NT2/D1 (cell line): ENCODE measurements at regions not wholly inside any gene's neighbourhood (a gene's known extent, or its start where the extent isn't known, plus 50 kb on each side); places are given as distances from the start of the nearest gene placed in this dataset.

Source experiments
- DNase-seq: peaks from one replicate; pipeline ENCODE4 v3.0.0-alpha.2; 2011; ENCODE audit warnings: low read depth, low spot score
- H3K27me3 ChIP-seq: 2 replicates; pipeline ENCODE4 v1.6.0; 2011; ENCODE audit warnings: mild to moderate bottlenecking; ENCODE audit not compliant: insufficient read length, insufficient read depth
- H3K36me3 ChIP-seq: 2 replicates; pipeline ENCODE4 v1.6.1; 2011; ENCODE audit warnings: mild to moderate bottlenecking, low read length, mixed read lengths; ENCODE audit not compliant: insufficient read depth, insufficient read length
- H3K4me1 ChIP-seq: 2 replicates; pipeline ENCODE4 v1.5.1; 2011; ENCODE audit not compliant: insufficient read depth, insufficient read length
- H3K4me3 ChIP-seq: 2 replicates; pipeline ENCODE4 v1.5.1; 2011; ENCODE audit warnings: low read depth; ENCODE audit not compliant: insufficient read length
- H3K9ac ChIP-seq: 2 replicates; pipeline ENCODE4 v1.6.0; 2011; ENCODE audit warnings: low read depth; ENCODE audit not compliant: insufficient read length
- H3K9me3 ChIP-seq: 2 replicates; pipeline ENCODE4 v1.5.1; 2011; ENCODE audit warnings: mild to moderate bottlenecking, low read length; ENCODE audit not compliant: insufficient read depth
- SUZ12 ChIP-seq: IDR thresholded peaks from 2 replicates; pipeline ENCODE4 v1.6.1; 2011; ENCODE audit not compliant: insufficient read length, insufficient read depth; ENCODE audit errors: extremely low read depth
- YY1 ChIP-seq: IDR thresholded peaks from 2 replicates; pipeline ENCODE4 v1.6.1; 2011; ENCODE audit not compliant: insufficient read length, insufficient read depth
- ZNF274 ChIP-seq: IDR thresholded peaks from 2 replicates; pipeline ENCODE4 v1.6.1; 2011; ENCODE audit warnings: mild to moderate bottlenecking, low read depth, low read length

DNA sequence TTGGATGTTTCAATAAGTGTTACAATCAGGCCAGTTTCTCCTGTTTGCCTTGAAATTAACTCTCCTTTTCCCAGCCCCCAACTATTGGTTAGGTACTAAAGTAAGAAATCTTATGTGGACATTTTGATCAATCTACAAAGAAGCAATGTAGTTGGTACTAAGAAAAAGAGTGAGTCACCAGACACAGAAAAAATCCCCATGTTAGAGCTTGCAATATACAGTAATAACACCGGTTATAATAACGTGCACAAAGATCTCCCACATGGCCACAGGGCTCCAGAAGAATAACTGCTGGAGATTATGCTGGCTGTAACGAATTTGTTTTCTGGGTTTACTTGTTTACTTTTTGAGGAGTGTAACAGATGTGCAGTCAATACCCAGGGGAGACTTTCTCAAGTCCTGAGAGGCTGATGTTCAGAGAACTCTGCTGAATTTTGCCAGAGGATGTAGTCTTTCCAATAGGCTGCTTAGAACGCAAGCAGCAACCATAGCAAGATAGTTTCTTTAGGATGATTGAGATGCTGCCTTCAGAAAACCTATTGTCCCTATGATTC lies 166.2 kb upstream of the SPACA1 start:
- Histone ChIP-seq H3K9ac (no peak overlapping the region), H3K36me3 (no peaks in the 10 kb centered on the region), H3K4me1 (no peaks in the 10 kb centered on the region), H3K9me3 (peaks cover 15% of the 10 kb centered on the region; the same call in 1 of the 2 replicates), H3K4me3 (no peak overlapping the region), H3K27me3 (no peaks in the 10 kb centered on the region)
- DNase-seq, result no peak
- TF ChIP-seq SUZ12 (no peak), YY1 (no peak), ZNF274 (no peak)

DNA sequence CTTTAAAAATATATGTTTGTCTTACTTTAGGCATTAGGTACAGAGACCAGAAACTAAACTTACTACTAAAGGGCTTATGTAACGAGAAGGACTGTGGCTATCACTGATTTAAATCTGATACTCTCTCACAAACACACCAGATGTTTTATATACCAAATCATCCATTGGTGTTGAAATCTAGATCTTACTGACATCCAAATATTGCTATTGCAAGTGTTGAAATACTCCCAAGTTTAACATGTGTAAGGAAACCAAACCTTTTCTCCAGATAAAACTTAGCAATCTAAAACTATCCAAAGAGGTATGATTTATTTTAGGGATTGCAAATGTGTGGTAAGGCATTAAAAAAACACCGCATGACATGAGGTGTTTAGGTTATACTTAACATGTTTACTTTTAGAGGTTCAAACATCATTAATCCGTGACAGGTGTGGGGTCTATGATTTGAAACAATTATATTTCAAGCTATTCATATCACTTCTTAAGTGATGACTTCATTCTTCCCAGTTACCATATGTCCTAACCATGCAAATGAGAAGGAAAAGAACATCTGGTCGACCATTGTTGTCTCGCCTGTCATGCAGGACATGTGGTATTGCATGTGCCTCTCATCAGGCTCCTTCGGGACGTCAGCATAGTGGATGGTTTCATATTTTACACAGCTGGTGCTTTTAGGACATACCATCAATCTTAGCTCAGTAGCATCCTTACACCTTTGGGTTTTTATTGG lies 168.3 kb upstream of the SPACA1 start:
- TF ChIP-seq SUZ12 (no peak), ZNF274 (no peak), YY1 (no peak)
- H3K27me3 ChIP-seq, result no peaks in the 10 kb centered on the region
- no peak overlapping the region for H3K4me3 ChIP-seq
- peaks cover 15% of the 10 kb centered on the region; the same call in 1 of the 2 replicates for H3K9me3 ChIP-seq
- no peak overlapping the region for H3K9ac ChIP-seq
- no peaks in the 10 kb centered on the region for H3K36me3 ChIP-seq
- no peaks in the 10 kb centered on the region for H3K4me1 ChIP-seq
- no peak for DNase-seq

DNA sequence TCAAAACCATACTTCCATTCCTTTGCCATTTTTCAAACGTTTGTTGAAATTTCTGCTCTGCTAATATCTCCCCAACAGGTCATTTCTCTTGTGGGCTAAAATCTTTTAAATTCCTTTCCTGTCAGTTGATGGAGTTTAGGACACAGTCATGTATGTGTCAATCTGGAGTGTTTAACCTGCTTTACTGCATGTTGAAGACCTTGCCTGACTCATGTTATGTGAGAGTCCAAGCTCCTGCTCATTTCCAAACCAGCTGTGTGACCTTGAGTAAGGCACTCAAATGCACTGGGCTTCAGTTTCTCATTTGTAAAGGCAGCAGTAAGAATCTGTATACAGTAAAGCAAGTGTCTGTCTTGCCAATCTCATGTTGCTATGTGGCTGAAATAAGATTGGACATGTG lies 171.9 kb upstream of the SPACA1 start:
- Histone ChIP-seq H3K9ac (no peak overlapping the region), H3K4me1 (no peaks in the 10 kb centered on the region), H3K27me3 (no peaks in the 10 kb centered on the region), H3K4me3 (no peak overlapping the region), H3K9me3 (no peaks in the 10 kb centered on the region), H3K36me3 (no peaks in the 10 kb centered on the region)
- DNase-seq, result no peak
- TF ChIP-seq ZNF274 (no peak), SUZ12 (no peak), YY1 (no peak)

DNA sequence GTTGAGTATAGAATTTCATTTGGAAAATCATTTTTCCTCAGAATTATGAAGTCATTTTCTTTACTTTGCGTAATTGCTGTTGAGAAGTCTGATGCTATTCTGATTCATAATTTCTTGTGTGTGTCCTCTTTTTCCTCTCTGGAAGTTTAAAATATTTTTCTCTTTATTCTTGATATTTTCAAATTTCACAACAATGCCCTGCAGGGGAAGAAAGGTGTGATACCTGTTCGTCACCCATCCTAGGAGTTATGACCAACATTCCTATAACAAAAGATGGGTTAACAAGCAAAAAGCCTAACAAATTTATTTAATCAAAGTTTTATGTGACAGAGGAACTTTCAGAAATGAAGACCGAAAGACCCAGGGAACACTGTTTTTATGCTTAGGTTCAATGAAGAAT lies 171.5 kb upstream of the AKIRIN2 start:
- no peak for DNase-seq
- no peaks in the 10 kb centered on the region for H3K27me3 ChIP-seq
- no peaks in the 10 kb centered on the region for H3K4me1 ChIP-seq
- H3K9me3 ChIP-seq, result no peaks in the 10 kb centered on the region
- TF ChIP-seq SUZ12 (no peak), YY1 (no peak), ZNF274 (no peak)
- H3K36me3 ChIP-seq, result no peaks in the 10 kb centered on the region
- no peak overlapping the region for H3K4me3 ChIP-seq
- H3K9ac ChIP-seq, result no peak overlapping the region

DNA sequence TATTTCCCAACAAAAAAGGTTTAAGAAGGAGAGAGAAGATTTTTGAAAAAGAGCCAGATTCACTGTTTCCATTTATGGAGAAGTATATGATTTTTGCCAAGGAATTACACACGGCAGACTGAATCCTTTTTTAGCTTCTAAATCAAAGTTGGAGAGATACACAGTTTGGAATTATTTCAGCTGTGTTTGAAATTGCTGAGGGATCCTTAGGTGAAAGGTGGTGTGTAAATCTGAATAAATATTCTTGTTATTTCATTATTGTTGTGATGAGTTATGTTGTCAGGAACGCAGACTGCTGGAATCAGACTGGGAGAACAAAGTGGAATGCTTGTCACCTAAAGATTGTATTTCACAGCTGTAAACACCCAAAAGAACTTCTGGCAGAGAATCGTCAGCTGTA lies 168.5 kb upstream of the AKIRIN2 start:
- no peak for TF ChIP-seq ZNF274
- TF ChIP-seq SUZ12, result no peak
- TF ChIP-seq YY1, result no peak
- Histone ChIP-seq H3K4me3 (no peak overlapping the region), H3K9ac (no peak overlapping the region)

DNA sequence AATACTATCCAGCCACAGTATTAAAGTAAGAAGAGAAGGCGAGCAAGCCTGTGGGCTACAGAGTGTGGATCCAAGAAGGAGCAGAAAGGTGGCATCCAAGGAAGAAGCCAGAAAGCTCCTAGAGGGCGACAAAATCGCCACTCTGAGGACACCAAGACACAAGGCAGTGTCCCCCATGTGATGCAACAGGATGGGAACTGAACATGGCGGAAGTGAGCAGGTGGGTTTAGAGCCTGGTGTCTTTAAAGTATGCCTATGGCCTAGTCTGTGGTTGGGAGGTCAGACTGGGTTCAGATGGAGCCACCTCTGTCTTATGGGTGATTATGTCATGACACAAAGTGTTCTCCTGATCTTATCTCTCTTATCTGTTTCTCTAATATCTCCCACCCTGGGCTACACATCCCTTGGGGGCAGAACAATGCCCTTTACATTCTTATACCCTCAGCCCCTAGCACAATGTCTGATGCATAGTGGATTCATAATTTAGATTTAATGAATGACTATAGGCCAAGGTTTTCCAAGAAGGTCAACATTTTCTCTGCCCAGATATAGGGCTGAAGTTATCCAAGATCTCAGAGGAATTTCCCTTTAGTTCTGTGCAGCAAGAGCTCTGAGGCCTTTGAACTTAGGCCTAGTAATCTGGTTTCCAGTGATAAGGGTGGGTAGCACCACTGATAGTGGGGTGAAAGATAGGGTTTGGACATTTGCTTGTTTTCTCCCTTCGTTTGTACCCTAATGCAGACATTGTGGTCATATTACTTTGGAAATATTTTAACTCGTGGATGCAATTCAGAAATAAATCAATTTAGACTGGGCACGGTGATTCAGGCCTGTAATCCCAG lies 167.3 kb upstream of the AKIRIN2 start:
- H3K9me3 ChIP-seq, result no peaks in the 10 kb centered on the region
- no peak overlapping the region for H3K9ac ChIP-seq
- no peaks in the 10 kb centered on the region for H3K4me1 ChIP-seq
- TF ChIP-seq ZNF274 (no peak), YY1 (no peak), SUZ12 (no peak)
- no peak for DNase-seq
- H3K4me3 ChIP-seq, result no peak overlapping the region
- no peaks in the 10 kb centered on the region for H3K27me3 ChIP-seq
- H3K36me3 ChIP-seq, result no peaks in the 10 kb centered on the region

More for the DNA sequence above, 168.5 kb upstream of the AKIRIN2 start:
- Histone ChIP-seq H3K36me3 (no peaks in the 10 kb centered on the region), H3K9me3 (no peaks in the 10 kb centered on the region), H3K27me3 (no peaks in the 10 kb centered on the region), H3K4me1 (no peaks in the 10 kb centered on the region)
- DNase-seq, result no peak

DNA sequence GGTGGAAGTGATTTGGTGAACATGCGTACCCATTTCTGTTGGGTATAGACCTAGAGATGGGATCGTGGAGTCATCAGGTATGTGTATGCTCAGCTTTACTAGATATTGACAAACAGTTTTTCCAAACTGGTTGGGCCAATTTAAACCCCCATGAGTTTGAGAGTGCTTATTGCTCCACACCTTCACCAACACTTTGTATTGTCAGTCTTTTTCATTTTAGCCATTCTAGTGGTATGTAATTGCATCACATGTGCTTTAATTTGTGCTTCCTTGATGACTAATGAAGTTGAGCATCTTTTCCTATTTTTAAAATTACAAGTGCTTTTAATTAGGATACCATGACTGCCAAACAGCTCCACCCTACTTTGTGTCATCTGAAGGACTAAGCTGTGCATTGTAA lies 158.9 kb upstream of the AKIRIN2 start:
- Histone ChIP-seq H3K27me3 (no peaks in the 10 kb centered on the region), H3K9ac (no peak overlapping the region), H3K9me3 (peaks cover 7% of the 10 kb centered on the region; the same call in 1 of the 2 replicates), H3K4me3 (no peak overlapping the region), H3K4me1 (no peaks in the 10 kb centered on the region), H3K36me3 (no peaks in the 10 kb centered on the region)
- DNase-seq, result no peak
- no peak for TF ChIP-seq YY1
- no peak for TF ChIP-seq ZNF274
- TF ChIP-seq SUZ12, result no peak
